LHCN-M2 (cell line): ENCODE measurements at regions not wholly inside any gene's neighbourhood (a gene's known extent, or its start where the extent isn't known, plus 50 kb on each side); places are given as distances from the start of the nearest gene placed in this dataset.
"Not testable (repeated sequence)": the region's sequence is repeated elsewhere in the genome, so short reads cannot be mapped to it uniquely, and the experiment has no call there.

Experiments
- DNase-seq: peaks from one replicate; pipeline ENCODE4 v3.0.0-alpha.2; 2012; ENCODE audit warnings: low read depth

DNA sequence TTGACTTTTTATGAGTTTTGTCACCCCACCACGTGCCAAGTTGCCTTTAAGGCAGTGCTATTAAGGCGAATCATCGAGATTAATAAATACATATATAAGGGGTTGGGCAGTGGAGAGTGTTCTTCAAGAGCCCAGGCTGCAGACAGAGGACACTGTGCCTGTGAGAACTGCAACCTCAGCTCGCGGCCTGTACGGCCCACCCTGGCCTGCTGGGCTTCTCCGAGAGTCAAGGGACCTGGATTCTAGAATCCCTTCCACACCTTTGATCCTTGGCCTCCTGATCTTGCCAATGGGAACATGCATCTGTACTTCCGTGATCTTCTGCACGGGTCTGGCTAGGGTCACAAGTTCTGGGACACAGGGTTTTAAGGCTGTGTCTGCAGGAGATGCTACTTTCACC is 54.5 kb downstream of the IRX5 start:
- no peak for DNase-seq

DNA sequence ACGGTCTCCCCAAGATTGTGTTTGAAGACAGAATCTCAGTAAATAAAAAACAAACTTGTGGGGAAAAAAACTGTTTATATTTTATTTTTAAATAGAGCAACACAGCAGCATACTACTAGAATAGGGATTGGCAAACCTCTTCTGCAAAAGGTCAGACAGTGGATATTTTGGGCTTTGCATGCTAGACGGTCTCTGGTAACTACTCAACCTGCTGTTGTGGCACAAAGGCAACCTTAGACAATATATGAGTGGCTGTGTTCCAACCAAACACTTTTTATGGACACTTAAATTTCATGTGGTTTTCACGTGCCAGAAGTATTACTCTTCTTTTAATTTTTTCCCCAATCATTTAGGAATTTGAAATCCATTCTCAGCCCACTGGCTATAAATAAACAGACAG is 55.0 kb downstream of the IRX5 start:
- DNase-seq: no peak

DNA sequence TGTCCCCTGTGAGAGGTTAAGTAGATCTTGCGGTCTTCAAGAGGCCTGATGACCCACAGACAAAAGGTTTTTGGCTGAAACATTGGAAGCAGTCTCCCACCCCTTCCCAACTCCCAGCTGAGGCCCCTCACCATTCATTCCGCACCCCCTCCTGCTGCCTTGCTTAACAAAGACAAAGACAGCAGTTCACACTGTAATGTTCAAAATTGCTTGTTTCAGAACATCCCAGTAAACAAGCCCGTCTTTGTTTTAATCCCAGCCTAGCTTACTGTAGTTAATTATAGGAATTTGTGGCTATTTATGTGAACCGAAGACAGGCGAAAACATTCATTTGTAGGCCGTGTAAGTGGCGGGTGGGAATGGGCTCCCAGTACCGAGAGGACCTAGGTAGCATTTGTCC is 55.7 kb downstream of the IRX5 start:
- DNase-seq: no peak

DNA sequence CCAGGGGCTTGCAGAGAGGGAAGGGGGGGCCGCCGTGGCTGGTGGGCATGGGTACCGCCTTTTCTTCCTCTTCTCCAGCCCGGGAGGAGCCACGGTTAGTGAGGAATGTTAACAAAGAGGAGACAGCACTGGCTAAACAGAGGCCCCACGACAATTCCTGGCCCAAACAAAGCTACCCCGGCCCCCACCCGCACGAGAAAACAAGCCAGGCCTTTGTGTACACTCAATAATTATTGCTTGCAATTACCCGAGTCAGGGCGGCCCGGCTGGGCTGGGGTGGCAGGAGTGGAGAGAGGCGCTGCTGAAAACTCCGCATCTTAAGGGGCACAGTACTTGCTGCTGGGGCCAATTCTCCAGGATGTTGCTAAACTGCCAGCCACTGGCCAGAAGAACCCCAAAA is 56.4 kb downstream of the IRX5 start:
- no peak for DNase-seq

DNA sequence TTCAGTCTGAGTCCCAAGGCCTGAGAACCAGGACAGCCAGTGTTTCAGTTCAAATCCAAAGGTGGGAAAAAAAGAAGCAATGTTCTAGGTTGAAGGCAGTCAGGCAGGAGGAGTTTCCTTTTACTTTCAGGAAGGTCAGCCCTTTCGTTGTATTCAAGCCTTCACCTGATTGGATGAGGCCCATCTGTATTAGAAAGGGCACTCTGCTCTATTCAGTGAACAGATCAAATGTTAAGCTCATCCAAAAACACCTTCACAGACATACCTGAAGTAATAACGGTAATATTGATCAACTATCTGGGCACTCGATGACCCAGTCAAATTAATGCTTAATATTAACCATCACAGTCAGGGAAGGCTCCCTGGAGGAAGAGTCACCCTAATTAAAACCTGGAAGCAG is 60.9 kb downstream of the IRX5 start:
- DNase-seq: no peak

DNA sequence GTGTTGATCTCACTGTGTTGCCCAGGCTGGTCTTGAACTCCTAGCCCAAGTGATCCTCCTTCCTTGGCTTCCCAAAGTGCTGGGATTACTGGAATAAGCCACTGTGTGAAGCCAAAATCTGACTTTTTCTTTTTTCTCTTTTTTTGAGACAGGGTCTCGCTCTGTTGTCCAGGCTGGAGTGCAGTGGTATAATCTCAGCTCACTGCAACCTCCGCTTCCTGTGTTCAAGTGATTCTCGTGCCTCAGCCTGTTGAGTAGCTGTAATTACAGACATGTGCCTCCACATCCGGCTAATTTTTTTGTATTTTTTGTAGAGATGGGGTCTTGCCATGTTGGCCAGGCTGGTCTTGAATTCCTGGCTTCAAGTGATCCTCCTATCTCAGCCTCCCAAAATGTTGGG is 61.3 kb downstream of the IRX5 start:
- DNase-seq: not testable (repeated sequence)

DNA sequence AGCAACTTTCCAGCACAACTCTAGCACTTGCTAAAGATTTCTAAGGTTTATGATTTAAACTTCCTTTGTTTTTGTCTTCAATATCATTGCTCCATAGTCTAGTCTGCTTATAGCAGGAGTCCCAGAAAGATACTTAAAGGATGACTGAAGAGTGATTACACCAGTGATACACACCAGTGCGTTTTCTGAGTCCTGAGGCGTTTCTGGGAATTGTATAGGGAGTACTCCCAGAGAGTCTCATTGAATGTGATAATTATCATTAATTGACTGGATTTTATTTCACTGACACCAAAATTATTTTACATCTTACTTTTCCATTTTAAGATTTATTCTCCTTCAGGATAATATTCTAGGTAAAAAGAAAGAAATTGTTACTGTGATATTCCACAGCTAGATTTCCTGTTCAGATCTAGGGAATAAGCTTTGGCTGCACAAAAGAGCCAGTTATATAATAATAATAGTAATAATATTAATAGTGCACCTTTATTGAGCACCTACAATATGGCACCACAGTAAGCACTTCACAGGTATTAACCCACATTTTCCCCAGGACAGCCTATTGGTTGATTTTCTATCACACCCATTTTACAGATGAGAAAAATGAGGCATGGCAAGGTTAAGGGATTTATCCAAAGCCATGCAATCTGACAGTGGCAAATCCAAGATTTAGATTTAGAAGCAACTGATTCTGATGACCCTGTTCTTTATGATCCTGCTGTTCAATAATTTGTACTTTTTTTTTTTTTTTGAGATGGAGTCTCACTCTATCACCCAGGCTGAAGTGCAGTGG is 62.6 kb downstream of the IRX5 start:
- no peak for DNase-seq

DNA sequence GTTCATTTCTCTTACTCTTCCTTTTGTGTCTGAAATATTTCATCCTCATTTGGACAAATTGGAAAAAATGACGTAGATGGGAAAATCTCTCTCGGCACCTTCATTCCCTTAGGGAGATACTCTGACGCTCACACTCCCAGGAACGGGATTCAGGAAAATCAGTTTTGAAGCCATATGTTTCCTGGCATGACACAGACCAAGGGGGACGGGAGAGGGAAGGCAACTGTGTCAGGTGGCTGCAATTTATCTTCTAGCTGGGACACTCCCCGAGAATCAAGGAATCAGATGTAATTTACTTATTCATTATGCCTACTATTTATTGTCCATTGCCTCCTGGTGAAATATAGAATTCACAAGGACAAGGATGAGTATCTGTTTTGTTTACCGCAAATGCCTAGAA is 65.5 kb downstream of the IRX5 start:
- DNase-seq: no peak

DNA sequence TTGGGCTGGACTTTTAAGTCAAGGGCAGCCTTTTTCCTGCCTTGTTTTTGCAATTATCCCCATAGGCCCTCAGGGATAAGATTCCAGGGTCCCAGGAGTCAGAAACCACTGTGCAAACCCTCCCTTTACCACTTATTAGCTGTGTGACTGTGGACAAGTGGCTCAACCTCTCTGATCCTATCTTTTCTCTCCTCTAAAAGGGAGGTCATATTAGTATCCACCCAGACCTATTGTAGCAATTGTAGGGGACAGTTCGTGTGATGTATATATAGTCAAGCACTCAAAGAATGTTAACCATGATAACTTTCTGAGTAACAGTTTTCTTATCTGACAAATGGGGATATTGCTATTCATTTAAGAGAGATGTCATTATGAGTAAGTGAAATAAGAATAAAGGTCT is 68.2 kb downstream of the IRX5 start:
- DNase-seq: no peak

DNA sequence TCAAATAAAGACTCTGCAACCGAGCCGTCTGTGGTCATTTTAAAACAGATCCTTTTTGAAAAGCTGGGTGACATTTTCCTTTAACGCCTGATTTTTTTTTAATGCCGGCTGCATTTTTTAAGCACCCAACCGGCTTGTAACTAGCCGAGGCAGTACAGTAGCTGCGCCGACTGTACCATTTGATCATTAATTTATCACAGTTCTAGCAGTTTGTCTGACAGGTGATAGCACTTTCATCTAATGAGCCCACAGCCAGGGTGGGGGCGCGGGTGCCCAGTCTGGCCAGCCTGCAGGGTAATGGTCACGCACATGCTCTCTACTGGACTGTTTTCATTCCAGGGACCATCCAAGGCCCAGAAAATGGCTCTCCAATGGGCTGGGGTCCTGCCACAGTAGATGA is 68.8 kb downstream of the IRX5 start:
- DNase-seq: no peak

DNA sequence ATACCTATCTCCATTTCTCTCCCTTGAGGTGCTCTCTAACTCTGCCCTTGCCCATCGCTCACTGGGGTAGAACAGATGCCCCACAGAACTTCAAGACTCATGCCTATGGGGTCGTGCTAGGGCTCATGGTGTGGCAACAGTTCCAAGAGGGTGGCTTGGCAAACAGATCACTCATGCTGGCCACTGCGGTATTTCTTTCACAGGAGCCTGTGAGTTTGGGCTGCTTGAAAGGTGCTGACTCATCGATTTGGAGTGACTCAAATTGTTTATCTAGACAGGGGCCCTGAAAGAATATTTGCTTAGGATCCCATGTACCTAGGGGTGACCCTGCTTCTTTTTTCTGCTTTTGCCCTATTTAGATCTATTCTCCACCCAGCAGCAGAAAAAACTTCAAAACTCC is 69.9 kb downstream of the IRX5 start:
- DNase-seq: peak; percentile 69

DNA sequence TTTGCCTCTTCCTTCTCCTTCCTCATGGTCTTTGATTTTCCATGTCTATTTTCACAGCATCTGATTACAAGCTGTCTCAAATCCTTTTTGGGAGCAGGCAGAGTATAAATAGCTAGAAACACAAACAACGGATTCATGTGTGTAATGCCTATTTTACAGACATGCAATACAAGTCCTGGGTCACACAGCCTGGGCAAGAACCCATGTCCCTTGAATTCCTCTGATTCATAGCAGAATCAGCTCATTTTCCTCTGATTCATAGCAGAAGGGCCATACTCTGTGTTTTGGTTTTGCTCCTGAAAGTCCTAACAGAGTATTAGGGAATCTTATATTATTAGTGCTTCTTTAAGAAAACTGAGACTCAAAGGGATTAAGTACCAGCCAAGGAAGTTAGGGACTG is 71.3 kb downstream of the IRX5 start:
- DNase-seq: peak; percentile 45

DNA sequence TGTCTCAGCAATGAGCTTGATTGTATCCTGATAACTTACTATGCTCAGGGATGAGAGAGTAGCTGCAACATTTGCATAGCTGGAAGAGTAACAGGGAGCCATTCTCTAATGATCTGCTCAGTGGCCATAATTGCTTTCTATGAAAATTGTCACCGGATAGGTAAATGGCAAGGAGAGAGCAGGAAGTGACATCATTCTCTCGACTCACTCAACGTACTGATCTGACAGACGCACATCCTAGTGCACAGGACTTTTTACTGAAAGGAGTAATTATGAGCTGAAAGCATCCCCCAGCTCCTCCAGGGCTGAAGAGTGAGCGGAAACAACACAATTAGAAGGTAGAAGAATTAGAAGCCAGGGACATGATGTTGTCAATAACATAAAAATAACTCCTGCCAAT is 71.8 kb downstream of the IRX5 start:
- DNase-seq: no peak

DNA sequence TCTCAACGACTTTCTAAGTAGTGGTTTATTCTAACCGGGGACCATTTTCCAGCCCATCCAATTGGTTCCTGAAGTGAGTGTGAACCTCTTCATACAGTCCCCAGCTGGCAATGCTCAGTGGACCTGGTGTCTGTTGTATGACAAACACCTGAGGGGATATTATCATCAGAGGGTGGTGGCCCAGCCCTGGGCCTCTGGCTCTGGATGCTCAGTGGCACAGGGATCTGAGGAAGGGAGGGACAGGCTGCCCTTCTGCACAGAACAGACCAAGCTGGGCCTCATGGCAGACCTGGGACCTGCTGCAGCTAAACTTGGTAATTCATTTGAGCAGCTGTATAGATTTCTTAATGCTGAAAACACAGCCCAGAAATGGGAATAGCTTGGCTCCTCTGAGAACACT is 72.6 kb downstream of the IRX5 start:
- DNase-seq: no peak

DNA sequence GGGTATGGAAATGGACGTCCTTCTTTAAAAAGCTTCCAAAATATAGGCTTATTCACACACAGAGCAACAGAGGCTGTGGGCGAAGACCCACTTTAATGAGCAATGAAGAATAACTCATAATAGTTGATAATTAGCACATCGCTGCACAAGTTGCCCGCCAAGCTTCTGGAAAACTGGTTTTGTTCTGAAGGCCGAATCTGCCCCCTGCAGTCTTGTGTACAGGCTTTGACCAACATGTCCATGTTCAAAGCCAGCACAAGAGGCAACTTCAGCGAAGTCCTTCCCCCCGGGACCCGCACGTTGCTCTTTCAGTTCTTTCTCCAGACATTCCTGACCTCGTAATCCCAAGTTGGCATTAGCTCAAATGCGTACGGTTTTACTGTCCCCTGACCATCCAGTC is 73.3 kb downstream of the IRX5 start:
- DNase-seq: no peak

DNA sequence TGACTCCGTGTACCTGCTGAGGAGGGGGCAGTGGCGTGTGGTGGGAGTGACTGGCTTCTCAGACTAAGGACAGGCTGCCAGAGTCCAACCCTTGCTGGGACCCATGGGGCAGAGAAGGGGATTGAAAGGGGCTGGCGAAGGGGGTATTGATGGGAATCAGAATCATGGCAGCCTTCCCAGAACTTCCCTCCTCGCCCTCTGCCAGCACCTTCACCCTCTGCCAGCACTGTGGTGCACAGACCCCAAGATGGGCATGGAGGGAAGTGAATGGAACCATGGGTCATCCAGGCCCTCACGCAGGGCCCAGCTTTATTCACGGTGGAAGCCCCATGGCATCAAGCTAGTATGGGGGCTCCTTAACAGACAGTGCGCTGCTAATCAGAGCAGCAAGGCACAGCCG is 76.8 kb downstream of the IRX5 start:
- no peak for DNase-seq

DNA sequence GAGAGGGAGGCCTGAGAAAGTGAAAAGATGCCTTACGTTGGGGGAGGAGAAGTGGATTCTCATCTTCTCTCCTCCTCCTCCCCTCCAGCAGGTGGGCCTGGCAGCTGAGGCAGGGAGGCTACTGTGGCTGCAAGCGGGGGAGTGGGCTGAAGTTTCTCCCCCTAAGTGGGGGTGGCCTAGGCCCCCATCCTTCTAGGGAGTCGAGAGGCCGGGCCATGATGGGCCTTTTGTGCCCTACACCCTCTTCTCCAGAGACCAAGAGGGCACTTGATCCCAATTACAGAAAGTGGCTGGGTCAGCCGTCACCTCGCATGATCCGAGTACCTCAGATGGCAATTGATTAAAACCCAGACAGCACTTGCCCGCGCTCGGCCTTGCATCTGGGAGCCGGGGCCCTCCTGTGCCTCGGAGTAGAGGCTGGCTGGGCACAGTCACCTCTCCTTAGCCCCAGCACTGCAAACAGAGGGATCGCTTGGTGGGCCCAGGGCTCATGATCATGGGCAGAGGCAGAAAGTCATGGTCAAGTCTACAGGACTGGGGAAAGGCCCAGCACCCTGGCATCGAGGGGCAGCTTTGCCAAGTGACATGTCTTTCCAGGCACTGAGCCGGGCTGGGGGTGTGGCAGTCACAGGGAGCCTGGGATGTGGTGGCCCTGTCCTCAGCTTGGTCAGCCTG is 78.3 kb downstream of the IRX5 start:
- DNase-seq: no peak

DNA sequence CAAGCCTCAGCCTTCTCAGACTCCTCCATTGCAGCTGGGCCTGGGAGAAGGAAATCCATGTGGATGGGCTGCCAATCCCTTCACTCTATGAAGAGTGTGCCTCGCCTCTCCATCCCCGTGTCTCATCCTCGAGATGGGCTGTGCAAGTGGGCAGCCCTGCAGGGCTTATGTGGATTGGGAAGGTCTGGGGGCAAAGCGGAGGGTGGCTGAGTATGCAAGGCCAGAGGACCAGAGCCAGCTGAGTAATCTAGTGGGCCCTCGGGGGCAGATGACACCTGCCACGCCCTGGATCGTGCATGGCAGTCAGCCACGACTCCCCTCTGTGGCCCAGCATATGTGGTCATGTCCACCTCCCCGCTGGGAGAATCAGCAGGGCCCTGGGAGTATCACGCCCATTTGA is 78.9 kb downstream of the IRX5 start:
- DNase-seq: no peak

DNA sequence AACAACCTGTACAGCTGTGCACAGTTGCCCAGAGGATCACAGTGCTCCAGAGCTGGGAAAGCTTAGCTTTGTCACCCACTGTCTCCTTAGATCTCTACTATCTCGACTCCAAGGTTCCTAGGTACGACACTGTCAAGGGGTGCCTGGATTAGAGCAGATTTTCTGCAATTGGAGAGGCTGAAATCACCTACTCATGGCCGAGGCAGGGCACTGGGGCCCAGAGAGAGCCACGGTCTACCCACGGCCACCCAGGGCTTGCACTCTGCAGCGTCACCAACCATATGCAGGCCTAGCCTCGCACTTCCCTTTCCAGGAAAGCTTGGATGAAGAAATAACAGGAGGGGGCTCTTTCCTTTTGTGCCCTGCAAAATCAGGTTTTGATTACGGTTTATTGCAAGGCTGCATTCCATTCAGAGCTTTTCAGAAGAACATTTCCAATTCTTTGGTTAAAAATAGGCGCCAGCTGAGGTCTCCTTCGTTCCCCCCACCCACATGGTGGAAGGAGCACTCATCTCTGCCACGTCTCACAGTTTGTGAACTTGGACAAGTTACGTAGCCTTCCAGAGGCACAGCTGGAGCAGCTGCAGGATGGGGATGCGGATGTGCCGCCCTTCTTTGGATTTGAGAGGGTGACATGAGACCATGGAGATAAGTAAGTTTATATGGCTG is 80.0 kb downstream of the IRX5 start:
- no peak for DNase-seq

DNA sequence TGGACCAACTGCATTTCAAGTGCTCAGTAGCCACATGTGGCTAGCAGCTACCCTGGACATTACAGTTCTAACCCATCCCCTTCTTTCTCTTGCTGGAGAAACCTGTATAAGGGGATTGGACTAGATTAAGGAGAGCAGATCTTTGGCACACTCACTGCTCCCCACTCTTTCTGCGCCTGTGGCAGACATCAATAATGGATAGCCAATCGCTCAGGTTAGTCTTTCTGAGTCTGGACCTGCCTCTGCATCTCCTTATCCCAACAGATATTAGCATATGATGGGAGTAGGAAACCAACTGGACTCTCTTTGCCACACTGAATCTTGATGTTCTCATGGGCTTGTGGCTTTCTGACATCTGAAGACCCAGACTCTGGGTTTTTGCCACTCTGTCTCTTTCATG is 81.7 kb downstream of the IRX5 start:
- no peak for DNase-seq

DNA sequence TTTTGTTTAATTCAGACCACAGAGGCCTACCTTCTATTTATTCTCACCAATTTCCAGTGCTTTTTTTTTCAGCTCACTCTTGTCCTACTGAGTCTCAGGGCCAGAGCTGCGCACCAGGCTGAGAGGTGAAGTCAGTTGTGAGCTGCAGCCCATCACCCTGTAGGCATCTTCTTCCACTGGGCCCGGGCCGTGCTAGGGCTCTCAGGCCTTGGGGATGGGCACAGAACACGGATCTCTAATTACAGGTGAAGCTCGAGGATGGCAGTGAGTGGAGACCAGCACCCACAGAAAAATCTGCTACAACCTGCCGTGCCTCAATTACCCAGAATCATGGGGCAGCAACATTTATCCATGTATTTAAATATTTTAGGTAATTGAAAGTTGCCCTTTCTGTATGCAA is 82.1 kb downstream of the IRX5 start:
- no peak for DNase-seq

DNA sequence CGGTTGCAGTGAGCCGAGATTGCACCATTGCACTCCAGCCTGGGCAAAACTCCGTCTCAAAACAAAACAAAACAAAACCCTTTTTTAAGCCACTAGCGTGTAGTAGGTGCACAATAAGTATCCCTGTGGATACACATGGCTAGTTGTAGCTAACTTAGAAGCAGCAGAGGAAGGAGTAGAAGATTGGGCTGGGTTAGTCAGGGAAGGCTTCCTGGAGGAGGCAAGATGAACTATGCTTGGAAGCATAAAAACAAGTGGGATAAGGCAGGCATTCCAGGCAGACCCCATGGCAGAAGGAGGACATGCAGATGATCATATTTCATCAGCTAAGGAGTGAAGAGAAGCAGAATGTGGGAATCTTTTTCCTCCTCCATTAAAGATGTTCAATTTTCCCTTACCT is 83.4 kb downstream of the IRX5 start:
- DNase-seq: no peak
